NCI-H2107 treated with DMSO at 0.1 percent for 48 hours (cell line): ENCODE measurements at regions not wholly inside any gene's neighbourhood (a gene's known extent, or its start where the extent isn't known, plus 50 kb on each side); places are given as distances from the start of the nearest gene placed in this dataset.
A peak's percentile ranks its signal among the peaks of the same experiment; 100 is the strongest.

Experiments used
- DNase-seq: peaks from one replicate; lab custom pipeline; 2025; ENCODE audit not compliant: unreplicated experiment; lab: John Stamatoyannopoulos, UW

DNA sequence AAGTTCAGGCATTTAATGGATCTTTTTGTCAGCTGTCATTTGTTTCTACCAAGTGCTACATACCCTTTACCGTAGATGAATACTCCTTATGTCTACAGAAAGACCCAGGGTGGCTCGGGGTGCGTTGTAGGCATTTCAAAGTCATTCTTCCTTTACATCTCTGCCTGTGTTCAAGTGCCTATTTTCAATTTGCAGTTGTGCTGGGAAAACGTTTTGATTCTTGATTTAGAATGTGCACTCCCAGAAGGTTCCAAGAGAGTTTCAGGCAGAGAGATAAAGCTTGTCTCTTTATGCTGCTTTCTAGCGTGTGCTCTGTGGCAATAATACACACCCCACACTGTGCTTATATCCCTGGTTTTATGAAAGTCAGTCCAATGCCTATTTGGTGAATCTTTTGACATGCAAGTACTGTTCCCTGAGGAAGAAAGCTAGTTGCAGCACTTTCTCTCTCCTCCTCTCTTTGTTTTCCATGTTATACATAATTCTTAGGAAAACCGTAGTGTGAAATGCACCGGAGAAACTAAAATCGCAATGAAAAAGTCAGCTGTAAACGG, 828.1 kb upstream of the ZNF608 start:
- DNase-seq: no peak

DNA sequence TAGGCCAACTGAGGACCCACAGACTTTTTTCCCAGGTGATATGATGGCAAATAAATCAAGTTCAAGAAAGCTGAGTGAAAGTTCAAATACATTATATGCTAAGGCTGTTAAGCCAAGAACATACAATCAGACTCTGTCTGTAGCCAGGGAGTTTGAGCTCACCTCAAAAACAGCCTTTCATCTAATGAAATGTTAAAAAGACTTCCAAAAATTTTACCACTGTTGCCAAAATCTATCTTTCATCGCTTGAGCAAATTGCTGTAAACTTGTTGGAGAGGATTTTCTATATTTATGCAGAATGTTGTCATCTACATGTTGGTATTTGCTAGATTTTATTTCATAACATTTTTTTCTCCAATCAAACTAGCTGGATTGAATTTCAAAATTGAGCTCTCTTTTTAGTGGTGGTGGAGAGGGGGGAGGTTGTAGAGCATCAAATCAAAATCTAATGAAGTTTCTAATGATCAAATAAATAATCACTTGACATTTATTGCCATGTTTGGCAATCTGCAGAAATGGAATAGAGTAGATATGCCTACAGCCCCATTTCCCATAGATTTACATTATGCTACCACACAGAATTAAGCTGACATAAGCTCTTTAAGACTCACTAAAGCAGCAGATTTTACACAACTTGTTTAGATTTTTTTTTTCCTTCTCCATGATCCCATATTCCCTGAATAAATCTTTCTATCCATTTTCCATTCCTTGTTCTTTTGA, 828.9 kb upstream of the ZNF608 start:
- DNase-seq: no peak

DNA sequence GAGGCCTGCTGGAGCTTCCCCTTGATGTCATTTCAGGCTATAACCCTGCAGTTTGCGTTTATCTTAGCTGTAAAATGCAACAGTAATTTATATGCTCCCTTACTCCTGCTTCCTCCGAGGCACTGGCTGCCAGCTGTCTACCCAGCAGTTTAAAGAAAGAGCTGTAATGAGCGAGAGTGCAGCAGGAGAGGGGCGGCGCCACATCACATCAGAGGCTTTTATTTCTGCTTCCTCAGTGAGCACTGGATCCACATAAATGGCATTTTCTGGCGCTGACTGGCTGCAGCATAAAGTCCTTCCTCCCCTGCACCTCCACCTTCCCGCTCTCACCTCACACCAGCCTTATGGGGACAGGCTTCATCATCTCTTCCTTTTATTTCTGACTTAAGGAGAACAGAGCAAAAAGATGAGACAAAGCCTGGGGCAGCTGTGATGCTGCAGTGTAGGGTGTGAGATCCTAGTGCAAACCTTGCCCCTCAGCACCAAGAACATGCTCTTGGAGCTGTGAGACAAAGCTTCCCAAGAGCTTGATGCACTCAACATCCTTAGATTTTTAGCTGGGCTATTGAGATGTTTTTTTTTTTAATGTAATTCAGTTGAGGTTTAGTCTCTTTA, 829.6 kb upstream of the ZNF608 start:
- peak; percentile 47 for DNase-seq

DNA sequence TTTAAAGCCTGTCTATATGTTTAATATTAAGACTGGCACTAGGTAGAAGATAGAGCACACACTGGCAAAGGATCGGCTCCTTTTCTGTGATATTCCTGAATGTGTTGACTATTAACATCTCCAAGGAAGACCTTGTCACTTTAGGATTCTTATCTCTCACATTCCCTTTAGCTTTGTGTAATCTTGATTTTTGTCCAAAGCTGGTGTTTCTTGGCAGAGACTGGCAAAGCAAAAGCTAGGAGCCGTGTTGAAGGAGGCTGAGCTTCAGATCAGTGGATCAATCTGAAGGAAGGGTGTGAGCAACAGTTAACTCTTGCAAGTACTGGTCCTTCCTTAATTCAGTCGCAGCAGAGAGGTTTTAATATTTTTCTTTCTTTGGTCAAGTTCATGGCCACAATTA, 830.4 kb upstream of the ZNF608 start:
- DNase-seq: no peak

DNA sequence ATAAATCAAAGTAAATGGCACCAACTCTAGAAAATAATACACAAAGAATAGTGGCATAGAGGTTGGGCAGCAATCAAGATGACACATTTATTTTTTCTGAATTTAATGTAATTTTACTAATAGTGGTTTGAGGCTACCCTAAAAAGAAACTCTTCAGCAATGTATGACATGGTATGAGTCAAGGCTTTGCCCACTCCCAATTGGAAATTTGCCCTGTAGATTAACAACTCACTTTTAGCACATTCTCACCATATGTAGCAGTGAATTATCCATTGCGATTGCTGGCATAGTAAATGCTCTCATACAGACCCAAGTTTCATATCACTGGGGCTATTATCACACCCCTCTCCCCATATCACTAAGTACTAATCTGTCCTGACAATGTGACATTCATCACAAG, 832.1 kb upstream of the ZNF608 start:
- no peak for DNase-seq

DNA sequence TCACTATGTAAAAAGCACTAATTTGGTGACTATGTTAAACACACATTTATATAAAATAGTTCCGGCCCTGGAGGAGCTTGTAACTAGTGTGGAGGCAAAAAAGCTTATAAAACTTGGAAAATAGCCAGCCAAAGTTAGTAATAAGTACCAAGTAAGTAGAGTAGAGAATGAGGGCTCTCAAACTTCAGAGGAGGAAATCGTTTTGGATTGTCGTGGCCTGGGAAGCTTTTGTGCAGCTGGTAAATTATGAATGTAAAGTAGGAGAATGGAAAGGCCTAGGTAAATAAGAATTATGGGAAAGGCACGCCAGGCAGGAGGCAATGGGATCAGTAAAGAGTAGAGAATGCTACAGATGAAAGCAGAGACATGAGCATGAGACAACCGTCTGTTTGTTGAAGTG, 832.7 kb upstream of the ZNF608 start:
- DNase-seq: peak; percentile 45

DNA sequence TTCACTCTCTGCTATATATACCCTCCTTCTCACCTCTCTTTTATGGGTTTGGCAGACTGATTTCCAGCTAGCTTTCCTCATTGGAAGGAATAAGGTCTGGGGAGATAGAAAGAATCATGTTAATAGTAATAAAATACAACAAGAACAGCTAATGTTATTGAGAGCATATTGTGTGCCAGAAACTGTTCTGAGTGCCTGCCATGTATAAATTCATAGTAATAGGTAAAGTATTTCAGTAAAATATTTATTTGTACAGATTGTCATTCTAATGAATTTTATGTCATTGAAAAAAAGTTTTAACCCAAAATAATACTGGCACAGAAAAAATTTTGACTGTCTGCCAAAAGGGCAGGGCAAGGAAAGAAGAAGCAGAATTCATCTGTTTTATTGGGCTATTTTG, 834.9 kb upstream of the ZNF608 start:
- no peak for DNase-seq

DNA sequence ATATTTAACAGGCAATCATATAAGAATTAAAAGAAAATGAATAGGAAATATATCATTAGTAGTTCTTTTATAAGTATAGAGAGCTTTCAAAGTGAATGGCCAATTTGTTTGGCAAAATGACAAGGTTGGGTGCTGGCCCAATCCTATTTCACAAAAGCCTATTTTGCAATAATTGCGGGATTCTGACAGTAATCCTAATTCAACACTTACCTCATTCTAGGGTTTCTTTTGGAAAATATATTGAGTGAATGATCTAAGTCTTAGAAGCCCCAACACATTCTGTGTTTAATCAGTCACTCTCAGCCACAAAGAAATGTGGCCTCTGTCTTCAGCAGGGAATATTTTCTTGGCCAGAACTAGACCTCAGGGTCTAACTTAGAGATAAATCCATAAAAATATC, 835.9 kb upstream of the ZNF608 start:
- no peak for DNase-seq

DNA sequence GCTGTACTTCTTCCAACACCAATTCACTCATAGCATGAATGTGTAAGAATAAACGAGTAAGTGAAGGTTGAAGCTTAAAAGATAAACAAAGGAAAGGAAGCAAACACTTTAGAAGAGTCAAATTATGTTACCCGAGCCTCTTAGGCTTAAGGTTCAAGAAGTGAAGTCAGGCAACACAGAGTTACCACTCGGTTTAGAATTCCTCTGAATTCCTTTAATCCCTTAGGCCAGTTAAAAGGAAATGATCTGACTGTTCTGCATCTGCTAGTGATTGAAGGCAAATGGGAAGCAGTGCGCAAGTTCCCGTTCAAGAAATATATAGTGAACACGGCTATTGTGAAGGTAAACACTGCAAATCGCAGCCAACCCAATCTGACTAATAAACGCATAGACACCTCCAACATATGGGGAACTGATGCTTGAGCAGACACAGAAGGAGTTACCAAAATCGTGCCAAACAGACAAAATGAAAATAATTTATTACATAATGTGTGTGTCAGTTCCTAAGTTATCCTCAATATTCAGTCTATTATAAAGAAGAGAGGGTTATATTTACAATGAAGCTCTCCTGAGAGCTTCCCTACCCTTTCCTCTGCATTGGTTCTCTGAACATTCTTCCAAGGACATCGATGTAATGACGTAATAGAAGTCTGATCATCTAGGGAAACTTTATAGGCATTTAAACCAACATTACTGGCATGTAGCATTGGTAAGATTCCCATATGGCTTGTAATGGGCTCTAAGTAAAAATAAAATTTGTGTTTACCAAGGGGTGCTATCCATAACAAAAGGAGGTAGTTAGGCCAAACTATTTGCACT, 837.1 kb upstream of the ZNF608 start:
- DNase-seq: no peak

DNA sequence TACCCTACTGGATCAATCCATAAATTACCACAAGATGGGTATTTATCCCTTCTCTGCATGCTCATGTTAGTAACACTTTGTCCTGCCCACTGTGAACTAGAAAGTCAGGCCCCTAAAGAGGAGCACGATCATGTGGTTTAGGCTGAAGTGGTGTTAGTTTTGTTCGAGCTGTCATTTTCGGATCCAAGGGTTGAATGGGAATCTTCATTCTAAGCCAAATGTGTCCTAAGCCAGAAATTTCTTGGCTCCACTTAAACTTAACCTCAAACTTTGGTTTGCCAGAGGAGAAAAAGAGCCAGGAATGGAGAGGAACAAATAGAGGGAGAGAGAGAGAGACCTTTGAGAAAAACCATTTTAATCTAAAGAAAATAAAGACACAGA, 837.7 kb upstream of the ZNF608 start:
- DNase-seq: no peak

DNA sequence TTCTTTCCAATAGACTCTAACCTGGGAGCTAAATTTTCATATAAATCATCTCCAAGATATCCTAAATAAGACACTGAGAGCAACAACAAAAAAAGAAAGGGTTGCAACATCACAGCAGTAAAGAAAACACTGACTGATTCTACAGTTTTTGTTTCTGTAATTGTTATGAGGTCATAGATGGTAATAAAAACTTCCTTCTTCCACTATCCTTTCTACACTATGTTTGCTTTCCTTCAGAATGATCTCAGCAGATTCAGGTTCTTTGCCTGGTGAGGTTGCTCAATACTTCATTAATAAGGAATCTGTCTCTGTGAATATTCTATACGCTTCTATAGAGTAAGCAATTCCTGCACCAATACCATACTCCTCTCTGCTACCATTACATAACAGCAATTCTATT, 835.6 kb upstream of the GRAMD2B start:
- DNase-seq: no peak

DNA sequence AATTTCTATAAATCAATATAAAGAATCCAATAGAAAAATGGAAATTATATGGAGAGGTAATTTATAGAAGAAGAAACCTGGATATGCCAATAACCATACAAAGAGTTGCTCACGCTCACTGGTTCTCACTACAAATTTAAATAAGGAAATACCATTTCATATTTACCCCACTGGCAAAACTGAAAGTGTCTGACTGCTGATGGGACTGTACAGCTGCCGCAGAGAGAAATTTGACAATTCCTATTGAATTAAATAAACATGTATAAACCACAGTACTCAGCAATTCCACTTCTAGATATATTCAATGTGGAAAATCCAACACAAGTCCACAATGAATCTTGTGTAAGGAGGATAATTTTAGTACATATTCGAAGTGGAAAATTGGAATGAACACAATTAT, 830.4 kb upstream of the GRAMD2B start:
- DNase-seq: no peak

DNA sequence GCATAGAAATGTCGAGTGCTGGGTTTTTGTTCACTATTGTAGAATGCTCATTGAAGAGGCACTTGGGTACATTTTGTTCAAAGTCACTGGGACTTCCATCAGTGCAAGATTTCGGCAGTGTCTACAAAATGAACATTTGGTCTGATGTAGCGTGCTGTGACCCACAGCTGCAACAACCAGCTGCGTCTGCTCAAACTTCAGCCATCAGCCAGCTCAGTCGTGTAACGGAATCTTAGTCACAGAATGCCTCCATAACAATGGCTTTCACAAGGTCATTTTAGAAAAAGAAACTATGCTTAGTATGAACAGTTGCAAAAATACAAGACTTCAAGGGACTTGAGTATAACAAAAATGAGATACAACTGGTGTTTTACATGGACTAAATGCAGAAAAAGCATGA, 828.1 kb upstream of the GRAMD2B start:
- no peak for DNase-seq

DNA sequence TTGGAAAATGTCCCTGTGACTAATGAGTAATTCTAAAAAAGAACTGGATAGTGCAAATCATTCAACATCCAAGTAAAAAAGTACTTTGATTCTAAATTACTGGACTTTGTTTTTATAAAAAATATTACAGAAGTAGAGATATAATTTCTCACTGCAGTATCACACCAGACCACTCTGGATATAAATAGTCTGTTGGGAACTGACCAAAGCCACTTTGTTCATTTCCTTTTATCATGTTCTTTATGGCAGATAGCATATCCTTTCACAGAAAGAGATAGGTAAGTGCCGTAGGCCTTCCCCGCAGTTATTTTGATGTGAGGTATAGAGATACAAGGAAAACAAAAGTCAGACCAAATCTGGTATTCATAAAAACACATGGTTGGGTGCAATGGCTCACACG, 827.4 kb upstream of the GRAMD2B start:
- DNase-seq: no peak

DNA sequence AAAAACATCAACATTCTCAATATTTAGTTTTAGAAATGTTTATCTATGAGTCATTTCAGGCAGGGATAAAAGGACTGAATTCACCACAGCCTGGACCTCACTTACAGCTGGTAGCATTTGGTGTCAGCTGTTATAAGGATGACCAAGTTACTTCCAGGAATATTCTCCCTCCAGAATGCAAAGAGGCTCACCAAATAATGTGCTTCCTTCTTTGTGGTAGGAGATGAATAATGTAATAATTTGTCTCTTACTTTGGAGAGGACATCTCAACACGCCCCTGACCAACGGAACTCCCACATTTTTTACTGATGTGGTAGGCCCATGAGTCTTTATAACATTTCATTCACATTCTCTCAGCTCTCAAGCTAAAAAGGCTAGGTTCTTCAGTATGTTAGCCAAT, 825.9 kb upstream of the GRAMD2B start:
- DNase-seq: no peak

DNA sequence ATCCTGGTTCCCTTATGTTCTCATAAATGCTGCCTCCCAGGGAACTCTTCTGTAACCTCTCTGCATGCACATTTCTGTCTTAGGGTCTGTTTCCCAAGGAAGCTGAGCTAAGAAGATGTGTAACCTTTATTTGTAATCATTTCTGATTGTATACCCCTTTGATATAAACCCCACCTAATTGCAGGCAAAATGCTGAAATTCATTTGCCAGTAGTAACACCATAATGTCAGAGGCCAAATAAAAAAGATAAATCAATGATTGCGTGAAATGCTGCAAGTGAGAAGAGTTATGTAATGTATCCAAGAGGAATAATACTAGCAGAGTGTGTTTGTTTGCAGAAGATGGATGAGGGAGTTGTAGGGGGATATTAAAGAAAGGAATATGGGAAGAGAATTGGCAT, 822.6 kb upstream of the GRAMD2B start:
- DNase-seq: no peak

DNA sequence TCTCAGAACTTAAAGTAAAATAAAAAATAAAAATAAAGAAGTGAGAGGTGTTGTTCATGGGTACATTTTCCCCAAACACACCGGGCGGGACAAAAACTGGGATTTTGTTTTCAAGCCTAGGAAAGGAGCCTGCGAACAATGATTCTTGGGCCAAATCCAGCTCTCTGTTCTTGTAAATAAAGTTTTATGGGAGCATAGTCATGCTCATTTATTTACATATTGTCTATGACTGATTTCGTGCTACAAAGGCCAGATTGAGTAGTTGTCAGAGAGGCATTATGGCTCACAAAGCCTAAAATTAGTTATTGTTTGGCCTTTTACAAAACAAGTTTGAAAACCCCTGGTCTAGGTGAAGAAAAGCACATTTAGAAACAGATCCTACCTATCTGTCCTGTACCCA, 821.0 kb upstream of the GRAMD2B start:
- DNase-seq: no peak

DNA sequence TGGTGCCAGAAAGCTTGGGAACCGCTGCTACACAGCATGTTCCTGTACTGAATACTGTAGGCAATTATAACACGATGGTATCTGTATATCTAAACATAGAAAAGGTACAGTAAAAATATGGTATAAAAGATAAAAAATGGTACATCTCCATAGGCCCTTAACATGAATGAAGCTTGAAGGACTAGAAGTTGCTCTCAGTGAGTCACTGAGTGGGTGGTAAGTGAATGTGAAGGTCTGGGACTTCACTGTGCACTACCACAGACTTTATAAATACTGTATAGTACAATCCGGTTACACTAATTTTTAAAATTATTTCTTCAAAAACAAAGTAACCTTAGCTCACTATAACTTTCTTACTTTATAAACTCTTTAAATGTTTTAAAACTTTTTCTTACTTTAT, 819.9 kb upstream of the GRAMD2B start:
- no peak for DNase-seq

DNA sequence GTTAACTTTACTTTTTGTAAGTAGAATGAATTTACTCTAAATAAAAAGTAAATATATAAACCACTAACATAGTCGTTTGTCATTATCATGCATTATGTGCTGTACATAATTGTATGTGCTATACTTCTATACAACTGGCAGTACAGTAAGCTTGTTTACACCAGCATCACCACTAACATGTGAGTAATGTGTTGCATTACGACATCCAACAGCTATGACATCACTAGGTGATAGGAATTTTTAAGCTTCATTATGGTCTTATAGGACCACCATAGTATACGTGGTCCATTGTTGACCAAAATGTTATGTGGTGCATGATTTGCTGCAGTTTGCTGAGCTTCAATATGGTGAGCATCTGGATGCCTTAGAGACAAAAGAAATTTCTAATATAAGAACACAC, 819.1 kb upstream of the GRAMD2B start:
- no peak for DNase-seq

DNA sequence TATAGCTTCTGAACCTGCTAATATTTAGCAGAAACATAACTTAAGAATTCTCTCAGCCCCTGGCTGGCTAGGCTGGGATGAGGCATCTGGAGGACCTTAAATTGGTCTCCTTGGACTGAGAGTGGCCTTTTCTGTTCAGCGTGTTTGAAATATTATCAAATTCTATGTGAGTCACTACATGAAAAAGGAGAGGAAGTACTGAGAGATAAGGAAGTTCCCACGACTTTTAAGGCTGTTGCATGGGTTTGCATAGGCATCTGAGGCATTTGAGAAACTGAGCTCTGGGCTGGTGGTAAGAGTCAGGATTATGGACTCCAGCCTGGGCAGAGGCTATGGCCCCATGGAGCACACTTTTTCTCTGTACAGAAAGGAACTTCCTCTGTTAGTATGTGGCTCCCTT, 816.2 kb upstream of the GRAMD2B start:
- no peak for DNase-seq

DNA sequence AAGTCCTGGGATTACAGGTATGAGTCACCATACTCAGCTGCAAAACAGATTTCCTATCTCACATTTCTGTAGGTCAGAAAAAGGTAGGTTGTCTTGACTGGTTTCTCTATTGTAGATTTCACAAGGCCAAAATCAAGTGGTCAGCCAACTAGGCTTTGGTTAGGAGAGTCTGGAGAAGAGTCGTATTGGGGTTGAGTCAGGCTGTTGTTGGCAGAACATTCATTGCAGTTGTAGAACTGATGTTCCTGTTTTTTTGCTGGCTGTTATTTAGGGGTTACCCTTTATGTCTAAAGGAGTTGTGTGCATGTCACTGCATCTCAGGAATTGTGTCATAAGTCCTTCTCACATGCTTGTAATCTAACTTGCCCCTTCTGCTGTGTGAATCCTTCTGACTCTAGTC, 814.2 kb upstream of the GRAMD2B start:
- no peak for DNase-seq

DNA sequence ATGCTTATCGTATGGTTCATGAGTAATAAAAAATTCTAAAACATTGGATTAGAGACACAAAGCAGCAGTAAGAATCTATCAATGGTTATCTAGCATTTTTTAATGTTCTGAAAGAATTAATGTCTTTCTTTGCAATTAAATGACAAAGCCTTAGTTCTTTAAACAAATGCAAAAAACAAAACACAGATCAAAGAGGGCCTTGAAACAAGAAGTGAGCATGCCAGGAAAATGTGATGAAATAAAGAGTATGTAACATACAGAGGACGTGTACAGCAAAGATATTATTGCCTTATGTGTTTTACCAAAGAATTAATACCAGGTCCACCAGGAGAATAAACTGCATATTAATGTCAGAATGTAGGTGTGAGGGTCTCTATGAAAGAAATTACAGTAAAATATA, 812.3 kb upstream of the GRAMD2B start:
- DNase-seq: no peak
